ENCODE measurements at regions not wholly inside any gene's neighbourhood (a gene's known extent, or its start where the extent isn't known, plus 50 kb on each side); places are given as distances from the start of the nearest gene placed in this dataset.
"Not testable (repeated sequence)": the region's sequence is repeated elsewhere in the genome, so short reads cannot be mapped to it uniquely, and the experiment has no call there.

GRCh38 chr12:8282181-8282580 is 54.8 kb upstream of the FAM90A1 start:
- DNase-seq = not testable (repeated sequence)

- not testable (repeated sequence) for DNase-seq
Observed at GRCh38 chr12:8285681-8286080, 58.3 kb upstream of the FAM90A1 start.

- DNase-seq = not testable (repeated sequence)
Observed at GRCh38 chr12:8291764-8292163, 64.3 kb upstream of the FAM90A1 start.

- DNase-seq = peak; percentile 8 to 44 (median 36)
Observed at GRCh38 chr12:8294662-8295061, 67.2 kb upstream of the FAM90A1 start.

GRCh38 chr12:8308611-8309010 is 81.2 kb upstream of the FAM90A1 start:
- not testable (repeated sequence) for DNase-seq

GRCh38 chr12:8315997-8316396 is 88.6 kb upstream of the FAM90A1 start:
- DNase-seq = not testable (repeated sequence)

GRCh38 chr12:8317675-8318074 is 90.3 kb upstream of the FAM90A1 start:
- DNase-seq = not testable (repeated sequence)

- DNase-seq = peak; percentile 24 to 54 (median 50)
Observed at GRCh38 chr12:8320251-8320730, 92.9 kb upstream of the FAM90A1 start.

GRCh38 chr12:8320791-8321370 is 93.5 kb upstream of the FAM90A1 start:
- not testable (repeated sequence) for DNase-seq

- not testable (repeated sequence) for DNase-seq
Observed at GRCh38 chr12:8325145-8325839, 97.9 kb upstream of the FAM90A1 start.

GRCh38 chr12:8328835-8329234 is 101.4 kb upstream of the FAM90A1 start:
- DNase-seq = peak; percentile 45 to 73 (median 60)

- DNase-seq = not testable (repeated sequence)
Observed at GRCh38 chr12:8332373-8332772, 105.0 kb upstream of the FAM90A1 start.

GRCh38 chr12:8351073-8351472 is 104.7 kb upstream of the CLEC6A start:
- not testable (repeated sequence) for DNase-seq

- not testable (repeated sequence) for DNase-seq
Observed at GRCh38 chr12:8354741-8355140, 101.0 kb upstream of the CLEC6A start.

GRCh38 chr12:8355531-8355930 is 100.2 kb upstream of the CLEC6A start:
- not testable (repeated sequence) for DNase-seq

GRCh38 chr12:8373744-8374143 is 82.0 kb upstream of the CLEC6A start:
- peak in 3 of 4 experiments; percentile 14 to 32 (median 29) for DNase-seq

- DNase-seq = not testable (repeated sequence)
Observed at GRCh38 chr12:8375122-8375521, 80.6 kb upstream of the CLEC6A start.

GRCh38 chr12:8377756-8378155 is 78.0 kb upstream of the CLEC6A start:
- DNase-seq = not testable (repeated sequence)

GRCh38 chr12:8382556-8382955 is 73.2 kb upstream of the CLEC6A start:
- not testable (repeated sequence) for DNase-seq

GRCh38 chr12:8384686-8385085 is 71.1 kb upstream of the CLEC6A start:
- not testable (repeated sequence) for DNase-seq

GRCh38 chr12:8385431-8385830 is 70.3 kb upstream of the CLEC6A start:
- not testable (repeated sequence) for DNase-seq

GRCh38 chr12:8386661-8387060 is 69.1 kb upstream of the CLEC6A start:
- DNase-seq = not testable (repeated sequence)

GRCh38 chr12:8389296-8389695 is 66.5 kb upstream of the CLEC6A start:
- peak in 2 of 4 experiments; percentile 9 to 20 for DNase-seq
